IMR-90 (cell line): ENCODE measurements at regions not wholly inside any gene's neighbourhood (a gene's known extent, or its start where the extent isn't known, plus 50 kb on each side); places are given as distances from the start of the nearest gene placed in this dataset.

Experiments
- ATAC-seq: fragments of 200-7000 bp; cut with Tn5 transposase; 2 replicates; pipeline ENCODE4 v1.9.1; 2020; ENCODE audit warnings: low read depth, mild to moderate bottlenecking, moderate library complexity
- BruUV-seq: library from RNA; stranded (reverse); fragments of 400-500 nt; replicated peaks from 2 replicates; lab custom pipeline; 2021; lab: Mats Ljungman, UMichigan
- CTCF ChIA-PET: fragments of 300-600 bp; formaldehyde crosslinking; extraction: SDS; loops from one replicate; lab custom pipeline; 2021; ENCODE audit warnings: antibody characterized with exemption; lab: Yijun Ruan, JAX
- POLR2A ChIA-PET: fragments of 300-600 bp; sonication (Branson Sonifier 250); formaldehyde crosslinking; loops from one replicate; lab custom pipeline; 2022; ENCODE audit warnings: antibody characterized with exemption; ENCODE audit not compliant: unreplicated experiment; lab: Charles Lee
- DNase-seq: peaks from one replicate; pipeline ENCODE4 v3.0.0; 2013
- H2AFZ ChIP-seq: replicated peaks from 2 replicates; pipeline ENCODE3; 2013; ENCODE audit warnings: low read length, mild to moderate bottlenecking; ENCODE audit not compliant: poor library complexity
- H2AK5ac ChIP-seq: 2 replicates; pipeline ENCODE4 v1.6.1; 2013; ENCODE audit warnings: low read depth, low read length, inconsistent platforms
- H2AK9ac ChIP-seq: replicated peaks from 2 replicates; pipeline ENCODE3; 2013; ENCODE audit warnings: mild to moderate bottlenecking, low read depth, low read length, moderate library complexity; ENCODE audit not compliant: poor library complexity
- H2BK120ac ChIP-seq: 2 replicates; pipeline ENCODE4 v1.6.1; 2013; ENCODE audit warnings: low read depth, low read length, inconsistent platforms
- H2BK15ac ChIP-seq: 3 replicates; pipeline ENCODE4 v1.6.1; 2013; ENCODE audit warnings: low read depth, low read length, inconsistent platforms
- H2BK20ac ChIP-seq: 2 replicates; pipeline ENCODE4 v1.6.1; 2013; ENCODE audit warnings: low read depth, mild to moderate bottlenecking, inconsistent platforms, low read length, moderate library complexity
- H2BK5ac ChIP-seq: 2 replicates; pipeline ENCODE4 v1.6.1; 2013; ENCODE audit warnings: mild to moderate bottlenecking, low read depth, low read length, inconsistent platforms; ENCODE audit not compliant: poor library complexity, severe bottlenecking
- H3K14ac ChIP-seq: replicated peaks from 2 replicates; pipeline ENCODE4 v1.6.1; 2013; ENCODE audit warnings: low read depth, low read length, inconsistent platforms
- H3K18ac ChIP-seq: 2 replicates; pipeline ENCODE4 v1.6.1; 2013; ENCODE audit warnings: low read depth, low read length, control low read depth
- H3K23ac ChIP-seq: 2 replicates; pipeline ENCODE4 v1.6.1; 2013; ENCODE audit warnings: low read depth, low read length, inconsistent platforms
- H3K27ac ChIP-seq: 2 replicates; pipeline ENCODE4 v1.5.1; 2013; ENCODE audit warnings: mild to moderate bottlenecking, control low read depth, low read length; ENCODE audit not compliant: insufficient read depth
- H3K27me3 ChIP-seq: 2 replicates; pipeline ENCODE4 v1.6.1; 2013; ENCODE audit warnings: low read length; ENCODE audit not compliant: control insufficient read depth, insufficient read depth
- H3K36me3 ChIP-seq: 2 replicates; pipeline ENCODE4 v1.6.1; 2013; ENCODE audit warnings: low read length, mixed read lengths; ENCODE audit not compliant: control insufficient read depth, insufficient read depth
- H3K4ac ChIP-seq: 2 replicates; pipeline ENCODE4 v1.6.1; 2013; ENCODE audit warnings: low read depth, low read length, inconsistent platforms
- H3K4me1 ChIP-seq: 2 replicates; pipeline ENCODE4 v1.6.1; 2013; ENCODE audit warnings: low read length, mixed read lengths; ENCODE audit not compliant: control insufficient read depth, insufficient read depth
- H3K4me2 ChIP-seq: 2 replicates; pipeline ENCODE4 v1.6.1; 2013; ENCODE audit warnings: low read depth, mild to moderate bottlenecking, control low read depth, low read length, moderate library complexity
- H3K4me3 ChIP-seq: 2 replicates; pipeline ENCODE4 v1.5.1; 2013; ENCODE audit warnings: low read depth, mild to moderate bottlenecking, control low read depth, low read length, moderate library complexity; ENCODE audit not compliant: insufficient read depth
- H3K56ac ChIP-seq: 2 replicates; pipeline ENCODE4 v1.6.1; 2013; ENCODE audit warnings: low read length, inconsistent platforms; ENCODE audit not compliant: insufficient read depth; ENCODE audit errors: extremely low read depth
- H3K79me1 ChIP-seq, 2 experiments: 2 replicates each; pipeline ENCODE4 v1.6.1; 2013; ENCODE audit warnings: low read length in 2 of 2, inconsistent platforms in 1 of 2, low read depth in 1 of 2
- H3K9ac ChIP-seq: 2 replicates; pipeline ENCODE4 v1.6.1; 2013; ENCODE audit warnings: low read depth, low read length, control low read depth
- H3K9me1 ChIP-seq: 2 replicates; pipeline ENCODE4 v1.6.1; 2013; ENCODE audit warnings: low read length, inconsistent platforms; ENCODE audit not compliant: insufficient read depth
- H3K9me3 ChIP-seq: 2 replicates; pipeline ENCODE4 v1.6.1; 2013; ENCODE audit warnings: low read length; ENCODE audit not compliant: control insufficient read depth, insufficient read depth
- H4K20me1 ChIP-seq: 2 replicates; pipeline ENCODE4 v1.6.1; 2013; ENCODE audit warnings: low read length, inconsistent platforms; ENCODE audit not compliant: insufficient read depth
- H4K5ac ChIP-seq: 2 replicates; pipeline ENCODE4 v1.6.1; 2013; ENCODE audit warnings: mild to moderate bottlenecking, low read depth, low read length, control low read depth
- H4K8ac ChIP-seq, 2 experiments: 2 replicates each; pipeline ENCODE4 v1.6.1; 2013; ENCODE audit warnings: low read depth in 2 of 2, low read length in 2 of 2, control low read depth in 1 of 2, inconsistent platforms in 1 of 2
- H4K91ac ChIP-seq: 2 replicates; pipeline ENCODE4 v1.6.1; 2013; ENCODE audit warnings: low read depth, low read length, inconsistent platforms; ENCODE audit not compliant: insufficient read depth
- BHLHE40 ChIP-seq: fragments of 150-350 bp; IDR thresholded peaks from 2 replicates; pipeline ENCODE4 v1.6.1; 2016; ENCODE audit warnings: mild to moderate bottlenecking, low read depth, low read length
- NFE2L2 ChIP-seq: fragments of 150-350 bp; IDR thresholded peaks from 2 replicates; pipeline ENCODE4 v1.6.1; 2016; ENCODE audit warnings: low read depth, mild to moderate bottlenecking, low read length
- POLR2A ChIP-seq: IDR thresholded peaks from 2 replicates; pipeline ENCODE4 v1.6.1; 2012; ENCODE audit warnings: mild to moderate bottlenecking, low read depth, low read length
- RFX5 ChIP-seq: IDR thresholded peaks from 2 replicates; pipeline ENCODE4 v1.8.0; 2012; ENCODE audit warnings: low read depth, mild to moderate bottlenecking, low read length, moderate library complexity
- WGBS, 2 experiments: methylation state at CpG; one replicate each; pipeline versions ENCODE4 v1.1.5 to v1.1.7; 2013; ENCODE audit warnings: missing lambda C conversion rate in 2 of 2; ENCODE audit not compliant: insufficient read length in 1 of 2; ENCODE audit errors: extremely low coverage in 2 of 2; 5-methylcytosine and 5-hydroxymethylcytosine counted together
- dilution Hi-C: fragments of 300-500 bp; cut with HindIII; formaldehyde crosslinking; loops from one replicate; pipeline ENCODE4 v1.14.3; 2018; ENCODE audit warnings: low sequenced_read_pairs; ENCODE audit not compliant: unreplicated experiment
- in situ Hi-C: fragments of 300-500 bp; cut with MboI; formaldehyde crosslinking; loops from 3 replicates; pipeline ENCODE4 v1.14.3; 2019; ENCODE audit warnings: low sequenced_read_pairs, inconsistent platforms, mixed read lengths
- intact Hi-C: fragments of 100-400 bp; cut with micrococcal nuclease; formaldehyde crosslinking; loops from 2 replicates; pipeline ENCODE4 v1.10.0; 2022
- TF ChIP-seq, protein P1 (sequence below): conservative IDR thresholded peaks from 2 replicates; pipeline ENCODE4 v1.5.1; 2012; ENCODE audit warnings: mild to moderate bottlenecking, low read depth, low read length, improper control_type of control experiment

DNA sequence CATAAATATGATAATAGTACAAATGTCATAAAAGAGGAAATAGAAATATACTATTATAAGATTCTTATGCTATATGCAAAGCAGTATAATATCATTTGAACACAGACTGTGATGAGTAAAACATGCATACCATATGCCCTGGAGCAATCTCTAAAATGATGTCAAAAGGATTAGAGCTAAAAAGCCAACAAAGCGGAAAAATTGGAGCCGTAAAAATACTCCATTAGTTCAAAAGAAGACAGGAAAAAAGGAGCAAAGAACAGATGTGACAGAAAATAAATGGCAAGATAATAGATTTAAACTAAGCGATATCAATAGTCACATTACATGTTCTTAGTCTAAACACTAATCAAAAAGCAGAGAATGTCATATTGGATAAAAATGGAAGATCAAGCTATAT lies 191.0 kb upstream of the PLPP4 start:
- Histone ChIP-seq H4K91ac (no peak overlapping the region), H2AK5ac (no peak overlapping the region), H3K79me1 (no peaks in the 10 kb centered on the region), H3K4me3 (no peak overlapping the region), H4K20me1 (no peaks in the 10 kb centered on the region), H3K9me1 (no peaks in the 10 kb centered on the region), H3K18ac (no peak overlapping the region), H2BK120ac (no peak overlapping the region), H2BK20ac (no peak overlapping the region), H3K4me2 (no peak overlapping the region), H4K5ac (no peak overlapping the region), H2BK5ac (no peak overlapping the region), H3K27me3 (no peaks in the 10 kb centered on the region), H2BK15ac (no peak overlapping the region), H3K4ac (no peak overlapping the region), H3K14ac (no peak overlapping the region), H3K9ac (no peak overlapping the region), H3K36me3 (no peaks in the 10 kb centered on the region), H3K9me3 (peaks cover 3% of the 10 kb centered on the region; the same call in 1 of the 2 replicates), H4K8ac (no peak overlapping the region), H3K27ac (no peak overlapping the region), H2AFZ (no peak overlapping the region), H3K4me1 (no peaks in the 10 kb centered on the region), H3K56ac (no peak overlapping the region), H3K23ac (no peak overlapping the region), H2AK9ac (no peak overlapping the region)
- TF ChIP-seq RFX5: no peak
- TF ChIP-seq, protein P1, sequence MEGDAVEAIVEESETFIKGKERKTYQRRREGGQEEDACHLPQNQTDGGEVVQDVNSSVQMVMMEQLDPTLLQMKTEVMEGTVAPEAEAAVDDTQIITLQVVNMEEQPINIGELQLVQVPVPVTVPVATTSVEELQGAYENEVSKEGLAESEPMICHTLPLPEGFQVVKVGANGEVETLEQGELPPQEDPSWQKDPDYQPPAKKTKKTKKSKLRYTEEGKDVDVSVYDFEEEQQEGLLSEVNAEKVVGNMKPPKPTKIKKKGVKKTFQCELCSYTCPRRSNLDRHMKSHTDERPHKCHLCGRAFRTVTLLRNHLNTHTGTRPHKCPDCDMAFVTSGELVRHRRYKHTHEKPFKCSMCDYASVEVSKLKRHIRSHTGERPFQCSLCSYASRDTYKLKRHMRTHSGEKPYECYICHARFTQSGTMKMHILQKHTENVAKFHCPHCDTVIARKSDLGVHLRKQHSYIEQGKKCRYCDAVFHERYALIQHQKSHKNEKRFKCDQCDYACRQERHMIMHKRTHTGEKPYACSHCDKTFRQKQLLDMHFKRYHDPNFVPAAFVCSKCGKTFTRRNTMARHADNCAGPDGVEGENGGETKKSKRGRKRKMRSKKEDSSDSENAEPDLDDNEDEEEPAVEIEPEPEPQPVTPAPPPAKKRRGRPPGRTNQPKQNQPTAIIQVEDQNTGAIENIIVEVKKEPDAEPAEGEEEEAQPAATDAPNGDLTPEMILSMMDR: no peak
- TF ChIP-seq NFE2L2: no peak
- no peak for TF ChIP-seq POLR2A
- no peak for TF ChIP-seq BHLHE40
- no peak for ATAC-seq
- WGBS, 2 experiments: no CpG with 5 or more reads among the region's 3 CpGs
- BruUV-seq: no TSS peak
- POLR2A ChIA-PET: no interaction called here
- CTCF ChIA-PET: no interaction called here
- dilution Hi-C loops (no loop called here), intact Hi-C loops (no loop called here), in situ Hi-C loops (no loop called here)
- no peak for DNase-seq
